Panc1 (cell line): ENCODE measurements at regions not wholly inside any gene's neighbourhood (a gene's known extent, or its start where the extent isn't known, plus 50 kb on each side); places are given as distances from the start of the nearest gene placed in this dataset.

Experiments
- ATAC-seq: fragments of 200-7000 bp; cut with Tn5 transposase; 2 replicates; pipeline ENCODE4 v1.9.1; 2020; ENCODE audit warnings: mild to moderate bottlenecking, moderate library complexity
- BruUV-seq: library from RNA; stranded (reverse); fragments of 400-500 nt; replicated peaks from 2 replicates; lab custom pipeline; 2021; lab: Mats Ljungman, UMichigan
- CTCF ChIA-PET: fragments of 300-600 bp; sonication (Branson Sonifier 250); formaldehyde crosslinking; loops from one replicate; lab custom pipeline; 2022; ENCODE audit warnings: antibody characterized with exemption; lab: Charles Lee
- POLR2A ChIA-PET: fragments of 300-600 bp; sonication (Branson Sonifier 250); formaldehyde crosslinking; loops from one replicate; lab custom pipeline; 2022; ENCODE audit warnings: antibody characterized with exemption; lab: Charles Lee
- DNase-seq: peaks from one replicate; pipeline ENCODE4 v3.0.0-alpha.2; 2010; ENCODE audit warnings: low read depth, low spot score
- H3K27ac ChIP-seq: 2 replicates; pipeline ENCODE4 v1.5.1; 2011; ENCODE audit warnings: mild to moderate bottlenecking, low read length, inconsistent platforms
- H3K27me3 ChIP-seq: fragments of 200-500 bp; sonication (Bioruptor generic); 2 replicates; pipeline ENCODE4 v1.6.0; 2014; ENCODE audit warnings: low read length, inconsistent platforms; ENCODE audit not compliant: control insufficient read depth, insufficient read depth
- H3K36me3 ChIP-seq: fragments of 200-500 bp; sonication (Bioruptor generic); 2 replicates; pipeline ENCODE4 v1.5.1; 2014; ENCODE audit warnings: inconsistent platforms, mild to moderate bottlenecking, low read length, moderate library complexity; ENCODE audit not compliant: control insufficient read depth, insufficient read depth
- H3K4me1 ChIP-seq: 2 replicates; pipeline ENCODE4 v1.5.1; 2011; ENCODE audit warnings: inconsistent platforms, mild to moderate bottlenecking, low read length, moderate library complexity; ENCODE audit not compliant: control insufficient read depth, insufficient read depth
- H3K4me3 ChIP-seq, 2 experiments: 2 replicates each; pipeline ENCODE4 v1.5.1; 2011 to 2012; ENCODE audit warnings: low read depth in 2 of 2, low read length in 2 of 2, mild to moderate bottlenecking in 2 of 2, inconsistent platforms in 1 of 2, moderate library complexity in 1 of 2
- H3K9me3 ChIP-seq: fragments of 200-500 bp; sonication (Bioruptor generic); 2 replicates; pipeline ENCODE4 v1.5.1; 2014; ENCODE audit warnings: low read depth, mild to moderate bottlenecking, inconsistent platforms, low read length, moderate library complexity; ENCODE audit not compliant: control insufficient read depth, insufficient read depth
- POLR2AphosphoS5 ChIP-seq: IDR thresholded peaks from 2 replicates; pipeline ENCODE4 v1.6.1; 2012; ENCODE audit warnings: mild to moderate bottlenecking, low read depth, low read length, moderate library complexity
- SIN3A ChIP-seq: IDR thresholded peaks from 2 replicates; pipeline ENCODE4 v1.6.1; 2012; ENCODE audit warnings: low read depth, mild to moderate bottlenecking, low read length, moderate library complexity, borderline replicate concordance; ENCODE audit not compliant: insufficient read depth
- TCF7L2 ChIP-seq: IDR thresholded peaks from 2 replicates; pipeline ENCODE4 v1.6.1; 2011; ENCODE audit warnings: mild to moderate bottlenecking, low read depth, low read length, inconsistent platforms
- in situ Hi-C: cut with HindIII; loops from 2 replicates; pipeline ENCODE4 v1.10.0; 2016; ENCODE audit warnings: low sequenced_read_pairs, low pct_unique_long_range_greater_than_20kb
- intact Hi-C: fragments of 100-400 bp; cut with micrococcal nuclease; formaldehyde crosslinking; loops from one replicate; pipeline ENCODE4 v1.10.0; 2022; ENCODE audit not compliant: unreplicated experiment
- TF ChIP-seq, protein P1 (sequence below), 2 experiments: IDR thresholded peaks; 2 replicates each; pipeline ENCODE4 v1.6.1; 2011 to 2012; ENCODE audit warnings: low read depth in 2 of 2, control low read depth in 1 of 2, low read length in 1 of 2, mild to moderate bottlenecking in 1 of 2, moderate library complexity in 1 of 2; ENCODE audit not compliant: insufficient read depth in 1 of 2
- TF ChIP-seq, protein P2 (sequence below): fragments of 450-650 bp; IDR thresholded peaks from 2 replicates; pipeline ENCODE4 v1.5.1; 2017; ENCODE audit warnings: mild to moderate bottlenecking

DNA sequence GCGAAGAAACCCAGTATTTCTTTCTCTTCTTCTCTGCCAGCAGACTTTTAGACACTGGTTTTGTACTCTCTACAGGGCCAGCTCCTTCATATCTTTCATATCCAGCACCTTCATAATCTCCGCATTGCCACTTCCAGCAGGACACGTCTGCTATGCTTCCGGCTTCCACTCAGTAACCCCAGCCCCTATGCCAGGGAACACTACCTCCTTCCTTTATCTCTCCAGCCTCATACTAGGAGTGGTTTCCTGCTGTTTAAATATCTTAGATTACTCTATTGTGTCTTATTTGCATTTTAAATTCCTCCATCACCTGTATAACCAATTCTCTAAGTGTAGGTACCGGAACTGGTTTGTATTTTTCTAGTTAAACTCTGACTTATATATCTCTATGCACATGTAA is 667.8 kb upstream of the ID4 start:
- no peak for TF ChIP-seq POLR2AphosphoS5
- no peak for TF ChIP-seq TCF7L2
- ChIA-PET CTCF (no interaction called here), POLR2A (no interaction called here)
- intact Hi-C loops (no loop called here), in situ Hi-C loops (no loop called here)
- Histone ChIP-seq H3K4me1 (no peaks in the 10 kb centered on the region), H3K27ac (no peak overlapping the region), H3K27me3 (no peaks in the 10 kb centered on the region), H3K36me3 (no peaks in the 10 kb centered on the region), H3K9me3 (no peaks in the 10 kb centered on the region), H3K4me3 (no peak overlapping the region)
- no peak for DNase-seq
- no TSS peak for BruUV-seq
- ATAC-seq: no peak

DNA sequence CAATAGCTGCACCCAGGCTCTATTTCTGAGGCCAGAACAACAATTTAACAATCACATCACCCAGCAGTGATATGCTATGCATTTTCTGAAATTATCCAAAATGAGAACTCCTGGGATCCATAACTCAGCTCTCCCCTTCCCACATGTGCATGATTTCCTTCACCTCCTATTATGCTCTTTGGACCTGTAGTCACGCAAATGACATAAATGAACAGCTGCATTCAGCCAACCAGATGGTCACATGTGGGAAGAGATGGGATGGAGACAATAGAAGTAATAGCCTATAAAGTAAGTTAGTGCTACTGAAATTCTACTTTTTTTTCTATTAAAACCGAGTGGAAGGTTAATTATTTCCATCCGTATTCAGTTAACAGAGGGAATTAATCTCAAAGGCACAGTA is 662.1 kb upstream of the ID4 start:
- TF ChIP-seq, protein P1, sequence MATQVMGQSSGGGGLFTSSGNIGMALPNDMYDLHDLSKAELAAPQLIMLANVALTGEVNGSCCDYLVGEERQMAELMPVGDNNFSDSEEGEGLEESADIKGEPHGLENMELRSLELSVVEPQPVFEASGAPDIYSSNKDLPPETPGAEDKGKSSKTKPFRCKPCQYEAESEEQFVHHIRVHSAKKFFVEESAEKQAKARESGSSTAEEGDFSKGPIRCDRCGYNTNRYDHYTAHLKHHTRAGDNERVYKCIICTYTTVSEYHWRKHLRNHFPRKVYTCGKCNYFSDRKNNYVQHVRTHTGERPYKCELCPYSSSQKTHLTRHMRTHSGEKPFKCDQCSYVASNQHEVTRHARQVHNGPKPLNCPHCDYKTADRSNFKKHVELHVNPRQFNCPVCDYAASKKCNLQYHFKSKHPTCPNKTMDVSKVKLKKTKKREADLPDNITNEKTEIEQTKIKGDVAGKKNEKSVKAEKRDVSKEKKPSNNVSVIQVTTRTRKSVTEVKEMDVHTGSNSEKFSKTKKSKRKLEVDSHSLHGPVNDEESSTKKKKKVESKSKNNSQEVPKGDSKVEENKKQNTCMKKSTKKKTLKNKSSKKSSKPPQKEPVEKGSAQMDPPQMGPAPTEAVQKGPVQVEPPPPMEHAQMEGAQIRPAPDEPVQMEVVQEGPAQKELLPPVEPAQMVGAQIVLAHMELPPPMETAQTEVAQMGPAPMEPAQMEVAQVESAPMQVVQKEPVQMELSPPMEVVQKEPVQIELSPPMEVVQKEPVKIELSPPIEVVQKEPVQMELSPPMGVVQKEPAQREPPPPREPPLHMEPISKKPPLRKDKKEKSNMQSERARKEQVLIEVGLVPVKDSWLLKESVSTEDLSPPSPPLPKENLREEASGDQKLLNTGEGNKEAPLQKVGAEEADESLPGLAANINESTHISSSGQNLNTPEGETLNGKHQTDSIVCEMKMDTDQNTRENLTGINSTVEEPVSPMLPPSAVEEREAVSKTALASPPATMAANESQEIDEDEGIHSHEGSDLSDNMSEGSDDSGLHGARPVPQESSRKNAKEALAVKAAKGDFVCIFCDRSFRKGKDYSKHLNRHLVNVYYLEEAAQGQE (IDR thresholded peaks at IDR 0.05; ENCODE audit: insufficient read depth in 1 of 2, low read depth in 2 of 2, low read length in 1 of 2): no peak
- TF ChIP-seq SIN3A (no peak), TCF7L2 (no peak), POLR2AphosphoS5 (no peak)
- TF ChIP-seq, protein P2, sequence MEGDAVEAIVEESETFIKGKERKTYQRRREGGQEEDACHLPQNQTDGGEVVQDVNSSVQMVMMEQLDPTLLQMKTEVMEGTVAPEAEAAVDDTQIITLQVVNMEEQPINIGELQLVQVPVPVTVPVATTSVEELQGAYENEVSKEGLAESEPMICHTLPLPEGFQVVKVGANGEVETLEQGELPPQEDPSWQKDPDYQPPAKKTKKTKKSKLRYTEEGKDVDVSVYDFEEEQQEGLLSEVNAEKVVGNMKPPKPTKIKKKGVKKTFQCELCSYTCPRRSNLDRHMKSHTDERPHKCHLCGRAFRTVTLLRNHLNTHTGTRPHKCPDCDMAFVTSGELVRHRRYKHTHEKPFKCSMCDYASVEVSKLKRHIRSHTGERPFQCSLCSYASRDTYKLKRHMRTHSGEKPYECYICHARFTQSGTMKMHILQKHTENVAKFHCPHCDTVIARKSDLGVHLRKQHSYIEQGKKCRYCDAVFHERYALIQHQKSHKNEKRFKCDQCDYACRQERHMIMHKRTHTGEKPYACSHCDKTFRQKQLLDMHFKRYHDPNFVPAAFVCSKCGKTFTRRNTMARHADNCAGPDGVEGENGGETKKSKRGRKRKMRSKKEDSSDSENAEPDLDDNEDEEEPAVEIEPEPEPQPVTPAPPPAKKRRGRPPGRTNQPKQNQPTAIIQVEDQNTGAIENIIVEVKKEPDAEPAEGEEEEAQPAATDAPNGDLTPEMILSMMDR: no peak
- intact Hi-C loops: no loop called here

DNA sequence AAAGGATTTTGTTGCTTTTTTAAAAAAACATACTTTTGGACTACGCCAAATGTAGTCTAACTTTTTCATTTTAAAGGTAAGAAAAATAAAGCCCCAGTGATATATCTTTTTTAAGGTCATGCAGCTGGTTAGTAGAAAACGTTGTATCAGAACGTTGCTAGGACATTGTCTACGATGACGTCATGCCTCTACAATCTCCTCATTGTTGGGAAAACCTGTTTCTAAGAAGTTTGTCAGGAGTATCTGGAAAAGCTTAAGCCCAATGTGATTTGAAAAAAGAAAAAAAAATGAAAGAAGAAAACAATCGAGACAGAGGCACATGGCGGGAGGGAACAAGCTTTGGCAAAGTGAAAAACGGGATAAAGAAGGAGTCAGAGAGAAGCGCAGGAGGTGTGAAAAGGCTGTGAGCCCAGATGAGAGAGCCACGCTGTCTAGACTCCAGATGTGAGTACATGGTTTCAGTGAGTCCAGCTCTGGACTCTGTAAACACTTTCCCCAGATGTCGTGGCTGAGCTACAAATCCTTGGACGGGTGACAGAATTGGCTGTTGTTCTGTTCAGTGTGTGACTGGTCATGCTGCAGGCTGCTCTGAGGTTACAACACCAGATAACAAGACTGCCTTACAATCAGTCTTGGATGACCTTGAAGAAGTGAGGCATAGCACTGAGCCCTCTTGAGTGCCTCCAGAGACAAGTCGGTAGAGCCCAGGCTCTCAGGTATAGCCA is 656.7 kb upstream of the ID4 start:
- no peak for TF ChIP-seq SIN3A
- TF ChIP-seq, protein P2: no peak
- no peak for TF ChIP-seq POLR2AphosphoS5
- TF ChIP-seq, protein P1 (IDR thresholded peaks at IDR 0.05; ENCODE audit: insufficient read depth in 1 of 2, low read depth in 2 of 2, low read length in 1 of 2): no peak
- no peak for TF ChIP-seq TCF7L2
- no TSS peak for BruUV-seq
- ATAC-seq (peak; percentile 56; the same call in 1 of the 2 replicates), DNase-seq (no peak)
- CTCF ChIA-PET: interaction anchor here (0.5 to 0.7 kb wide), 2 partner anchors 431 to 667 kb away, joined by 3 to 4 read pairs; no protein-coding TSS in a partner anchor
- Histone ChIP-seq H3K4me3 (no peak overlapping the region), H3K9me3 (peaks cover 3% of the 10 kb centered on the region; the same call in 1 of the 2 replicates), H3K27ac (peak overlapping the region; percentile 39; the same call in 1 of the 2 replicates), H3K36me3 (no peaks in the 10 kb centered on the region), H3K4me1 (no peaks in the 10 kb centered on the region), H3K27me3 (no peaks in the 10 kb centered on the region)
- POLR2A ChIA-PET: no interaction called here
- in situ Hi-C loops (no loop called here), intact Hi-C loops (no loop called here)

More for the DNA sequence above, 662.1 kb upstream of the ID4 start:
- Histone ChIP-seq H3K27ac (no peak overlapping the region), H3K36me3 (no peaks in the 10 kb centered on the region), H3K27me3 (no peaks in the 10 kb centered on the region), H3K4me3 (no peak overlapping the region), H3K9me3 (peaks cover 3% of the 10 kb centered on the region; the same call in 1 of the 2 replicates), H3K4me1 (no peaks in the 10 kb centered on the region)
- in situ Hi-C loops: no loop called here
- DNase-seq (no peak), ATAC-seq (no peak)
- ChIA-PET CTCF (no interaction called here), POLR2A (interaction anchor here (0.7 kb wide), 1 partner anchor 87 kb away, joined by 4 read pairs; no protein-coding TSS in a partner anchor)
- no TSS peak for BruUV-seq
